ENCODE measurements at regions not wholly inside any gene's neighbourhood (a gene's known extent, or its start where the extent isn't known, plus 50 kb on each side); places are given as distances from the start of the nearest gene placed in this dataset.
A peak's percentile ranks its signal among the peaks of the same experiment; 100 is the strongest.
"Not testable (repeated sequence)": the region's sequence is repeated elsewhere in the genome, so short reads cannot be mapped to it uniquely, and the experiment has no call there.

GRCh38 chr13:52324831-52325230 is 81.1 kb downstream of the THSD1 start:
- DNase-seq (ENCODE audit: low spot score) = not testable (repeated sequence)

GRCh38 chr13:52319876-52320275 is 86.1 kb downstream of the THSD1 start:
- DNase-seq (ENCODE audit: low spot score) = no peak

DNA sequence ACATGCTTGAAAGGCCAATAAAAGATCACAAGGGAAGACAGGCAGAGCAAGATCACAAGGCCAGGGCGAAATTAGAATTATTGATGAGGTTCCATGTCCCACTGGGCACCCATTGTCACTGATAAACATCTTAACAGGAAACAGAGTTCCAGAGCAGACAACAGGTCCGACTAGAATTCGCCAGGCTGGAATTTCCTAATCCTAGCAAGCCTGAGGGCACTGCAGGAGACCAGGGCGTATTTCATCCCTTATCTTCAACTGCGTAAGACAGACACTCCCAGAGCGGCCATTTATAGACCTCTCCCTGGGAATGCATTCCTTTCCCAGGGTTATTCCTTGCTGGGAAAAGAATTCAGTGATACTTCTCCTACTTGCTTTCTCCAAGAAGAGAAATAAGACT is 96.1 kb downstream of the THSD1 start:
- DNase-seq (ENCODE audit: low spot score) = peak; percentile 26

DNA sequence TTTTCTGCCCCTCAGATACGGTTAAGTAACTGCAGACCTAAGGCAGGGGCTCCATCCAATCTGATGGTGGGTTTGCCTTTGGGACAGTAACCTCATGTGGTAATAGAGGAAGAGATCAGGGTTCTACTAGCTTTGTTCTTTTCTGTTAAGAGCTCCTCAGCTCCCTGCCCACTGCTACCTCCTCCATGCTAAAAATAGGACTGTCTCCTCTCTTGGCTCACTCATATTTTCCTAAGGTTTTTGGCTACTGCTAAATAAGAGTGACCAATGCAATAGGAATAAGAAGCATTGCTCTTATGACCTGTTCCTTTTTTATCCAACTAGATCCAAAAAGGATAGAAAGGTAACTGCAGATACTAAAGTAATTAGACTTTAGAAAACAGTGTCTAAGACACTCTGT is 99.6 kb downstream of the THSD1 start:
- not testable (repeated sequence) for DNase-seq (ENCODE audit: low spot score)

GRCh38 chr13:52303098-52303497 is 102.9 kb downstream of the THSD1 start:
- DNase-seq (ENCODE audit: low spot score) = not testable (repeated sequence)

GRCh38 chr13:52302688-52303087 is 103.3 kb downstream of the THSD1 start:
- DNase-seq (ENCODE audit: low spot score) = not testable (repeated sequence)

GRCh38 chr13:52301810-52302400 is 104.1 kb downstream of the THSD1 start:
- DNase-seq (ENCODE audit: low spot score) = not testable (repeated sequence)

DNA sequence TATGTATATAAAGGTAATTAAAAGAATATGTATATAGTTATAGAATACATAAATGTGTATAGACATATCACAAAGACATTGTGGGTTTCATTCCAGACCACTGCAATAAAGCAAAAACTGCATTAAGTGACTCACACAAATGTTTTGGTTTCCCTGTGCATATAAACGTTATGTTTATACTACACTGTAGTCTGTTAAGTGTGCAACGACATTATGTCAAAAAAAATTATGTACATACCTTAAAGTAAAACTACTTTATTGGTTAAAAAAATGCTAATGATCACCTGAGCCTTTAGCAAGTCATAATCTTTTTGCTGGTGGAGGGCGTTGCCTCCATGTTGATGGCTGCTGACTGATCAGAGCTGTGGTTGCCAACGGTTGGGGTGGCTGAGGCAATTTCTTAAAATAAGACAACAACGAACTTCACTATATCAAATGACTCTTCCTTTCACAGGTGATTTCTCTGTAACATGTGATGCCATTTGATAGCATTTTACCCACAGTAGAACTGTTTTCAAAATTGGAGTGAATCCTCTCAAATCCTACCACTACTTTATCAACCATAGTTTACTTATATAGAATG is 107.8 kb downstream of the THSD1 start:
- not testable (repeated sequence) for DNase-seq (ENCODE audit: low spot score)

DNA sequence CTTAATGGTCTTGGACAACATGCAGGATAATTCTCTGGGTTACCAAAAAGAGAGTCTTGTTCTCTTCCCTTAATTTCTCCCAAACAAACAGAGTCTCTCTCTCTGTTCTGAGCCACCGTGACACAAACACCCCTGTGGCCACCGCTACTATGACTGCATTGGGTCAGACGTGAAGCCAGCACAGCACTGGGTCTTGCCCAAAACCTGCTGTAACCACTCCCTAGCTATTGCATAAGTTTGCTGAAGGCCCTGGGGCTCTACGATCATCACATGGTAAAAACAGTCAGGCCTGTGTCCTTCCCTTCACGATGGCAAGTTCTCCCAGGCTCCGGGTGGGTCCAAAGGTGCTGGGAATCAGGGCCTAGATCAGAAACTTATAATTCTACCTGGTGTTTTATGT is 117.1 kb downstream of the THSD1 start:
- not testable (repeated sequence) for DNase-seq (ENCODE audit: low spot score)

GRCh38 chr13:52281387-52281786 is 122.0 kb upstream of the NEK3 start:
- peak; percentile 10 for DNase-seq (ENCODE audit: low spot score)

GRCh38 chr13:52279408-52279807 is 120.0 kb upstream of the NEK3 start:
- DNase-seq (ENCODE audit: low spot score) = not testable (repeated sequence)

- DNase-seq (ENCODE audit: low spot score) = not testable (repeated sequence)
Observed at GRCh38 chr13:52254299-52254698, 94.9 kb upstream of the NEK3 start.

DNA sequence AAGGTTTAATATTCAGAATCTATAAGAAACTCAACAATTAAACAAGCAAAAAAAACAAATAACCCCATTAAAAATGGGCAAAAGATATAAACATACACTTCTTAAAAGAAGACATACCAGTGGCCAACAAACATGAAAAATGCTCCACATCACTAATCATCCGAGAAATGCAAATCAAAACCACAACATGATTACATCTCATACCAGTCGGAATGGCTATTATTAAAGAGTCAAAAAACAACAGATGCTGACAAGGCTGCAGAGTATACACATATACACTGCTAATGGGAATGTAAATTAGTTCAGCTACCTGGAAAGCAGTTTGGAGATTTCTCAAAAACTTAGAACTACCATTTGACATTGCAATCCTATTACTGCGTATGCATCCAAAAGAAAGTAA is 81.4 kb upstream of the NEK3 start:
- DNase-seq (ENCODE audit: low spot score) = not testable (repeated sequence)

DNA sequence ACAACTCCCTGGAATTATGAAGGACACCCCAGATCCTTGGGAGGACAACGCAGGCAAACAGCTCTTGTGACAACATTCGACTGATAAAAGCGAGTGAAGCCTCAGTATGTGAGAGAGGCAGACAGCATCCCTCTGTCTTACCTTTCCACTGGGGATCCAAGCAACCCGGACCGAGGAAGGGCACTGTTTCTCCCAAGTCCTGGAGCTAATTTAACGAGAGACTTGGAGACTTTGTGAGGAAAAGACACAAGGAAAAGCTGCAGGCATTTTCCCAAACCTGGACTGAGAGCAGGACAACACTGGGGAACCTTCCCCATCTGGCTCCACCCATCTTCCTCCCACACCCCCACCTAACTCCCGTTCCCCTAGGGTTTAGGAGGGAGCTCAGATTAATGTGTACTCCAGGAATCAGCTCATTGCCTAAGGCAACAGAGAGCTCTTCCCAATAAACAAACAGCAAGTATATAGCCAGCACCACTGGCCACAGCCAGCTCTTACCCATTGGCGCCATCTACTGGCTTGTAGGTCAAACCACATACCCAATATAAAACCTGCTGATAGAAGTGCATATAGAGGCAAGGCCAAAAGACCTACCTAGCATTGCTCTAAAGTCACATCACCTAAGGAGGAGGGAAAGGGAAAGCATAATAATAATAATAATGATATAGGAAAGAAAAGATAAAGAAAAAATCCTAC is 76.7 kb upstream of the NEK3 start:
- peak; percentile 76 for DNase-seq (ENCODE audit: low spot score)

- not testable (repeated sequence) for DNase-seq (ENCODE audit: low spot score)
Observed at GRCh38 chr13:52234928-52235327, 75.5 kb upstream of the NEK3 start.

- DNase-seq (ENCODE audit: low spot score) = not testable (repeated sequence)
Observed at GRCh38 chr13:52223063-52223462, 63.7 kb upstream of the NEK3 start.

- not testable (repeated sequence) for DNase-seq (ENCODE audit: low spot score)
Observed at GRCh38 chr13:52213920-52214319, 54.5 kb upstream of the NEK3 start.

DNA sequence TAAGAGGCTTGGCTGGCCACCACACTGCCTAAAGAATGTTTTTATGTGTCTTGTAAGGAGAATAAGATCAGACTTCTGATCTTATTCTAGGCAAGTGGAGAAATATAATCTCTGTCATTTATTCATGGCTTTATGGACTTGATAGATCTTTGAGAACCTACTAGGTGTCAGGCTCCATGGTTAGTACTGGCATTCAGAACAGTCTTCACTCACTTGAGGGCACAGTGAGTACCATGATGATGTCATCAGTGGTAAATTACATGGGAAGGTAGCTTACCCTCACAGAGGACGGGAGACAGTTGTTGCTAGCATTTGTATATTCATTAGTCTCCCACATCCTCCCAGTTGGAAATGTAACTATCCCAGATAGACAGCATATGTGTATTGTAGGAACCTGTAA is 53.5 kb upstream of the NEK3 start:
- not testable (repeated sequence) for DNase-seq (ENCODE audit: low spot score)

DNA sequence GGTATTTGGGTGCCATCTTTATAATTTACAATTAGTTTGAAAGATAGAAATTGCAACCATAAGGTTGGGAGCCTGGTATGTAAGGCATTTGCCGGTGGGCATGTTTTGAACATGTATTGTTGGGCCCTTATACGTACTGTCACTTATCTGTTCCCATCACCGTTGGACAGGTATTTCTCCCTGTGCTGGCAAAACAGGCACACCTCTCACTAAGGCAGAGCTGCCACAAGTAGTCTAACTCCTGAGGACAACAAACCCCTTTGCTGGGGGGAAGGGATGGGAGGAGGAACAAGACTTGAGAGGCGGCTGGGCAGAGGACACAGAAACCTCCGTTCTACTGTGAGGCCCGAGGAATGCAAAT is 52.0 kb upstream of the NEK3 start:
- not testable (repeated sequence) for DNase-seq (ENCODE audit: low spot score)

- not testable (repeated sequence) for DNase-seq (ENCODE audit: low spot score)
Observed at GRCh38 chr13:52210564-52211415, 51.4 kb upstream of the NEK3 start.

Measured in SK-N-DZ (cell line).